ENCODE measurements at regions not wholly inside any gene's neighbourhood (a gene's known extent, or its start where the extent isn't known, plus 50 kb on each side); places are given as distances from the start of the nearest gene placed in this dataset.

DNA sequence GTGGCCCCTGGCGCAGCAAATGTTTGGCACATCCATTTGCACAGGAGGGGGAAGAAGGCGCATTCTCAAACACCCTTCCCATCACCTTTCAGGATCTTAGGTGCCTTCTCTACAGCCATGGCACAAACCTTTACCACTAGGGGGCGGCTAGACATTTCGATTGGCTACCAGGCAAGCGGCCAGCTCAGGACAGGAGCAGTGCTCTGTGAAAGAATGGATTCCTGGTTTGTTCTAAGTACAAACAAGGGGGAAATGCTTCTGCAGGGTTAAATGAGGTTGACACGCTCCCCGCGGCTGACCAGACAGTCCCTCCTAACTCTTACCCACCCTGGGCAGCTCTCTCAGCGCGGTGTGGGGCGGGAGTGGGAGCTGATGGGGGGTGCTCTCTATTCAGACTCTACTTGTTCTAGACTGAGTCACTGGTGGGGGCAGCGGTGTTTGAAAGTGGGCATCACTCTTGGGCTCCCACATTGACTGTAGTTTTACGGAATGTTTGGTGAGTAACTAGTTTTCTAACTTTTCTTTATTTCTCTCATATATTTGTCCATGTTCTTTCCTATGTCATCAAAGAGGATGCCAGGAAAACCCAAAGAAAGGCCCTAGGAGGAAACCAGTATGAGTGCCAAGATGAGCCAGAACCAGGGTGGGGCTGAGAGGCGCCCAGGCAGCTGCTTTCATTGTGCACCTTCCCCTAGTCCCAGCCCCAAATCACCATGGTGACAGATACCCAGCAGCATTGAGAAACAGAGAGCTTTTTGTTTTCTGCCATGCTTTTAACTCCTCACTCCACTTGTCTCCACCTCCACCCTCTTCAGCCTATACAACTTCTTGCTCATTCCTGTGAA lies 61.4 kb upstream of the GPR158 start:
- DNase-seq (ENCODE audit: low read depth in 3 of 3, low spot score in 2 of 3), result peak in 2 of 3 donors; percentile 53 to 56

DNA sequence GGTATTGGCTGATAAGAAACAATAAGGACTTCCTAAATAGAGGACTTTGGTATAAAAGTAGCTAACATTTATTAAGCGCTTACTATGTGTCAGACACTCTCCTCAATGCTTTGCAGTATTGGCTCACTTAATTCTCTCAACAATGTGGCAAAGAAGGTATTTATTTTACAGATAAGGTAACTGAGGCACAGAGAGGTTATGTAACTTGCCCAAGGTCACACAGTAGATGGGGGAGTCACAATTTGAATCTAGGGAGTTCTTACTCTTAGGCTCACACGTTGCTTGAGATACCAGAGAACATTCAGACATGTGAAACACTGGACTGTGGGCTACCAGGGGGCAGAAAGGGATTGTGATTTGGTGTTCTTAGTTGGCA lies 60.8 kb upstream of the GPR158 start:
- no peak for DNase-seq (ENCODE audit: low read depth in 3 of 3, low spot score in 2 of 3)

DNA sequence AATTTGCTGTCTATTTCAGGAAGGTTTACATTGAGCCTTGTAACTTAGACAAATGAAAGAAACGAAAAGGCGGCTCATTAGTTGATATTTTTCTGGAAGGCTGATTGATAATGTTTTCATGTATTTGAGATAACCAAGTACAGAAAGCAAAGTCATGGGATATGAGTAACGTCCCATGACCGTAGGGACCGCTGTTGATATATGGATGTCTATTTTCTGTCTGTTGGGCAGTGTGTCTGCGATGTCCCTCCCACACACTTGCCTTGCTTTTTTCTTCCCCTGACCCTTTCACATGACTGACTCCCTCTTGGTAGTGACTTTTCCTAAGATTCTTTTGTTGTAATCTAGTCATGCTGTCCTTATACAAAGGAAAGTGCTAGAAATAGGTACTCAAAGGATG lies 57.0 kb upstream of the GPR158 start:
- DNase-seq (ENCODE audit: low read depth in 3 of 3, low spot score in 2 of 3), result no peak

DNA sequence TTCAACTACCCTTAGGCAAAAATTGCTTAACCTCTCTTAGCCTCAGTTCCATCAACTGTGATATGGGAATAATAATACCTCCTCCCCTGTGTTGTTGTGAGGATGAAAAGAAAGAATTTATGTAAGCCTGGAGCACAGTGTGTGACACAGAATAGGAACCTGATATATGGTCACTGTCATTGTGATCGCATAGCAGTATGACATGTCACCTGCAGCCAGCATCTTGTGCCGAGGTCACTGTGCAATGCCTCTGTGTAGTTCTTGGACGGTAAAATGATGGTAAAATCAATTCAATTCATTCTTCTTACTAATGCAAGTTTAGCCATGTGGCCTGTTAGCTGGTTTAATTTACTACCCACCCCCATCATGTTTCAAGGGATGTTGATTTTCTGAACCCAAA lies 54.6 kb upstream of the GPR158 start:
- no peak for DNase-seq (ENCODE audit: low read depth in 3 of 3, low spot score in 2 of 3)
